IPS-NIHi7 (cell line): ENCODE measurements at regions not wholly inside any gene's neighbourhood (a gene's known extent, or its start where the extent isn't known, plus 50 kb on each side); places are given as distances from the start of the nearest gene placed in this dataset.
"Not testable (repeated sequence)": the region's sequence is repeated elsewhere in the genome, so short reads cannot be mapped to it uniquely, and the experiment has no call there.

Source experiments
- DNase-seq: peaks from one replicate; pipeline ENCODE4 v3.0.0; 2012; ENCODE audit warnings: mixed read lengths; ENCODE audit errors: extremely low spot score

DNA sequence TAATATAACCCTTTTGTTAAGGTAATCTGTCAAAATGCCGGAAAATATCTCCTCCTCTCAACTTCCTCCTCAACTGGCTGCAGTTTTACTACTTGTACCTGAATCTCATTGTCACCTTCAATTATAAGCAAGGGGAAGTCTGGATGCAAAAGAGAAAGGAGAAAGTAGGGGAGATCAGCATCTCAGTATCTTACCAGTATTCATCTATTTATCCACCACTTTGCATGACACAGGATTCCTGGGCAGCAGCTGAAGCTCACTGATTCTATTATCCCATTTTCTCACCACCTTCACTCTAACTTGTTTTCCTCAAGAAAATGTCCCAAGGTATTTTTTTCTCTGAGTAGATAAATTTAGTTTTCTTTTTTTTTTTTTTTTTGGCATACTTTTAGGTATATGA, 440.5 kb upstream of the CBLB start:
- peak; percentile 18 for DNase-seq

DNA sequence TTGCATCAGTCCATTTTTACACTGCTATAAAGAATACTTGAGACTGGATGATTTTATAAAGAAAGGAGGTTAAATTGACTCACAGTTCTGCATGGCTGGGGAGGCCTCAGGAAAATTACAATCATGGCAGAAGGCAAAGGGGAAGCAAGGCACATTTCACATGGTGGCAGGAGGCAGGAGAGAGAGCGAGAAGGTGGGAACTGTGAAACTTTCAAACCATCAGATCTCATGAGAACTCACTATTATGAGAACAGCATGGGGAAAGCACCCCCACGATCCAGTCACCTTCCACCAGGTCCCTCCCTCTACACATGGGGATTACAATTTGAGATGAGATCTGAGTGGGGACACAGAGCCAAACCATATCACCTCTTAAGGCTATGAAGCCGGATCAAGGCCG, 441.0 kb upstream of the CBLB start:
- not testable (repeated sequence) for DNase-seq

DNA sequence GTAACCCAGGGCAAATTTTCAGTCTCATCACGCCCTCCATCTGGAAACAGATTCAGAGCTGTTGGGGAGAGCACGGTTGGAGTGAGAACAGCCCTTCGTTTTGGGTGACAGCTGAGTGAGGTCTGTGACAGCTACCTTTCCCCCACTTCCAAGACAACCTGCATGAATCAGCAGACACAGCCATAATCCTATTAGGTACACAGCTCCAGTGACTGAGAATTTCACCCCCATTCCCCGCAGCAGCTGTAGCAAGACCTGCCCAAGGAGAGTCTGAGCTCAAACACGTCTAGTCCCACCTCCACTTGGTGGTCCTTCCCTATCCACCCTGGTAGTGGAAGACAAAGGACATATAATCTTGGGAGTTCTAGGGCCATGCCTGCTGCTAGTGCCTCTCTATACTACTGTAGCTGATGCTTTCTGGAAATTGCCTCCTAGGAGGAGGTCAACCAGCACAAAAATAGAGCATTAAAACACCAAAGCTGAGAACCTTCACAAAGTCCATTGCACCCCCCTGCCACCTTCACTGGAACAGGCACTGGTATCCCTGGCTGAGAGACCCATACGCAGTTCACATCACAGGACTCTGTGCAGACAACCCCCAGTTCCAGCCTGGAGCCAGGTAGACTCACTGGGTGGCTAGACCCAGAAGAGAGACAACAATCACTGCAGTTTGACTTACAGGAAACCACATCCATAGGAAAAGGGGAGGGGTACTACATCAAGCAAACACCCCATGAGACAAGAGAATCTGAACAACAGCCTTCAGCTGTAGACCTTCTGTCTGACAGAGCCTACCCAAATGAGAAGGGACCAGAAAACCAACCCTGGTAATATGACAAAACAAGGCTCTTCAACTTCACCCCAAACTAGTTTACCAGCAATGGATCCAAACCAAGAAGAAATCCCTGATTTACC, 448.6 kb upstream of the CBLB start:
- DNase-seq, result no peak

DNA sequence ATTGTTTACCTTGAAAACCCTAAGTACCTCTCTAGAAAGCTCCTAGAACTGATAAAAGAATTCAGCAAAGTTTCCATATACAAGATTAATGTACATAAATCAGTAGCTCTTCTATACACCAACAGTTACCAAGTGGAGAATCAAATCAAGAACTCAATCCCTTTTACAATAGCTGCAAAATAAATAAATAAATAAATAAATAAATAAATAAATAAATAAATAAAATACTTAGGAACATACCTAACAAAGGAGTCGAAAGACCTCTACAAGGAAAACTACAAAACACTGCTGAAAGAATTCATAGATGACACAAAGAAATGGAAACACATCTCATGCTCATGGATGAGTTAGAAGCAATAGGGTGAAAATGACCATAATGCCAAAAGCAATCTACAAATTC, 452.6 kb upstream of the CBLB start:
- not testable (repeated sequence) for DNase-seq

DNA sequence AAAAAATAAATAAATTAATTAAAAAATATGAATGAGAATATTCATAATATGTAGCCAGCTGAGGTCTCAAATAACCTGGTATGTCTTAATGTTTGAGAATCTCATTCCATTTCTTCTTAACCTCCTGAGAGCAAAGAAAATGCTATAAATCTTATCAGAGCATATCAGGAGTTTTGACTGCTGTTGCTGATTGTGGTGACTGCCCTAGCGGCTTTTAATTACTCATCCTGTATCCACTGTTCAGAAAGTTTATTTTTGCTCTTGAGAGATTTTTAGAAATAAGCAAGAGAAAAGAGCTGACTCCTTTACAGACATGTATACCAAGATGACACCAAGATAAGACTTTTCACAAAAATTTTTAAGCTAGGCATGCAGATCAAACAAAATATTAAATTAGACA, 454.8 kb upstream of the CBLB start:
- DNase-seq, result no peak

DNA sequence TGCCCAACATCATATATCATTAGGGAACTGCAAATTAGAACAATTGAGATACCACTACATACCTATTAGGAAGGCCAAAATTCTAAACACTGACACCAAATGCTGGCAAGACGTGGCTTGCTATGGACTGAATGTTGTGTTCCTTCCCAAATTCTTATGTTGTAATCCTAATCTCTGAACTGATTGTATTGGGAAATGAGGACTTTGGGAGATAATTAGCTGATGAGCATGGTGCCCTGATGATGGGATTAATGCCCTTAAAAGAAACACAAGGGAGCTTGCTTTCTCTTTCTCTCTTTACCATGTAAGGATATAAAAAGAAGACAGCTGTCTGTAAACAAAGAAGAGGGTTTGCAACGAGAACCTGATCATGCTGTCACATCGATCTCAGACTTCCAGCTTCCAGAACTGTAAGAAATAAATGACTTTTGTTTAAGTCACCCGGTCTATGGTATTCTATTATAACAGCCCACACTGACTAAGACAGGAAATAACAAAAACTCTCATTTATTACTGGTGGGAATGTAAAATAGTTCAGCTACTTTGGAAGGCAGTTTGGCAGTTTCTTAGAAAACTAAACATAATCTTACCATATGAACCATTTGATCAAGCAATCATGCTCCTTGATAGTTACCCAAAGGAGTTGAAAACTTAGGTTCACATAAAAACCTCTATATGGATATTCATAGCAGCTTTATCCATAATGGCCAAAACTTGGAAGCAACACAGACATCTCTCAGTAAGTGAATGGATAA, 458.3 kb upstream of the CBLB start:
- DNase-seq, result no peak

DNA sequence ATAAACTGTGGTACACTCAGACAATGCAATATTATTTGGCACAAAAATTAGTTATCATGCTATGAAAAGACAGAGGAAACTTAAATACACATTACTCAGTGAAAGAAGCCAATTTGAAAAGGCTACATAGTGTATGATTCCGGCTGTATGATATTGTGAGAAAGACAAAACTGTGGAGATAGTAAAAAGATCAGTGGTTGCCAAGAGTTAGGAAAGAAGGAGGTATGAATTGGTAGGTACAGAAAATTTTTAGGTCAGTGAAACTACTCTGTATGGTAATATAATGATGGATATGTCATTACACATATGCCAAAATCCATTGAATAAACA, 458.8 kb upstream of the CBLB start:
- DNase-seq, result no peak

DNA sequence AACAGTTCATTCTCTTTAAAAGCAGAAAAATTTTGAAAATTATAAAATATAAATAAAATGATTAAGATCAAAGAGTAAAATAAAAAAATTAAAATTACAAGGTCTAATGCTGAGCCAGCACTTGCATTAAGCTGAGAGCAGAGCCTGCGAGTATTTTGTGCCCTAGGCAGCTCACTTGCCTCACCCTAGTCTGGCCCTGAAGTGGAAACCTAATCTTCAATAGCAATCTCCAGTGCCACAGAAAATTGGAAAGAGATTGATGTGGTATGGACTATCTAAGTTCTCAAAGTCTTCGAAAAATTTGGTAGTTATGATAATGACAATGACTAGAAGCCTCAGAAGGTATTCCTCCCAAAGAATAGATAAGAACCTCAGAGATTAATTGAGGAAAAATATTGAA, 459.4 kb upstream of the CBLB start:
- DNase-seq, result no peak

DNA sequence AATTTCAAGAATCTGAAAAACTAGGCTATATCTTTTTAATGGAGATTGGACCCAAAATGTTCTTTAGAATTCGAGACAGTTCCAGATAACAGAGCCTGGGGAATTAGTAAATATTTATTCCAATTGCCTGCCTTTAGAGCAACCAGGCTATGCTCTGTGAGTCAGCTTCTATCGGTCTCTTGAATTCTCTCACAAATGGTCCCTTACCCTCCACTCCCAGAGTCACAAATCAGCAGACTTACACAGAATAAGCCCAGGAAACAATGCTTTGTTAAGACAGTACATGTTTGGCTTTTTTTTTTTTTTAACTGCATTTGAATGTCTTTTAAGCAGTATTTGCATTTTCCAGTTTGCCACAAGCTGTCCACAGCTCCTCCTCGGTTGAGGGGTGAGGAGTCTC, 460.7 kb upstream of the CBLB start:
- no peak for DNase-seq

DNA sequence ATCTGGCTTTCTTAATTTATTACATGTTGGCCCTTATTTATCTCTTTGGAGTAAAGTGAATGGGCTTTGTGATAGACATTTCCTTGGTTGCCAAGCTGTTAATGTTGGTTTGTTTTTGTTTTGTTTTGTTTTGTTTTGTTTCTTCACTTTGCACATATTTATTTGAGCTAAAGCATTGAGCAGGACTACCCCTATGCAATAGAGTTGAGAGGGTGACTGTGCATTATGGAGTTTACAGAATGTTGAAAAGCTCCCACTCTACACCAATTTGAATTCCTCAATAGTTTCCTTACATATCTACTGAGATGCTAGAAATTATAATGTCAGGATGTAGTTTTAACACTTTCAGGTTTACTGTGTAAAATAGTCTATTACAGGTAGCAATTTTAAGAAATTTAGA, 462.8 kb upstream of the CBLB start:
- DNase-seq, result no peak

DNA sequence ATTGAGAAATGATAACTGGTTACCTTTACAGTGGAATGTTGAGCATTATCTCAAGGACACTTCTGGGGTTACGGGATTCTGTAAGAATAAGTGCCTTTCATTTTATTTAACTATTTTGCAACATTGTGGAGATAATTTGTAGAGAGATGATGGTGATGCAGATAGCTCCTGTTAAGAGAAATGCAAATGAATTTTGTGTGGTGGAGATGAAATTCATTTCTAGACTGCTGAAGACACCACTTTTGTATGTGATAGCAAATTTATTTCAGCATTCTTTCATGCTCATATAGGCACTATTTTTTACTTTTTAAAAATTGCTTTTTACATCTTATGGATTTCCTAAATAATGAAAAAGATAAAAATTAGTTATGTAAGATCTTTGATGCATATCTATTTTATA, 463.3 kb upstream of the CBLB start:
- DNase-seq, result no peak

DNA sequence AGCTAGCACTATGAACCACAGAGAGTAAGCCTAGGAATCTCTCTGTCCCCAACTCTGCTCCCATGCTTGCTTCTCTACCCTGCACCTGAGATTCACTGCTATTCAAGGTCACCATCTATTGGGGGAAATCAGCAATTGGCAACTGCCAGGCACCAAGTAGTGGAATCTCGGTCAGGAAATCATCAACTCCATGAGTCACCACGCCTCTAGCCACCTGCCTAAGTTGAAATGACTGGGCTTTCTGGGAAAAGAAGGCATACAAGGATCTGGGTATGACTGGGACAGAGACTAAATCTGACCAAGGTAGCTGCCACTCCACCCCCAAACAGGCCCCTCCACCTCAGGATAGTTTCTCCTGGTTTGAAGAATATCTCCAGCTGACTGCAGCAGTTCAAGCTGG, 464.1 kb upstream of the CBLB start:
- peak; percentile 20 for DNase-seq

DNA sequence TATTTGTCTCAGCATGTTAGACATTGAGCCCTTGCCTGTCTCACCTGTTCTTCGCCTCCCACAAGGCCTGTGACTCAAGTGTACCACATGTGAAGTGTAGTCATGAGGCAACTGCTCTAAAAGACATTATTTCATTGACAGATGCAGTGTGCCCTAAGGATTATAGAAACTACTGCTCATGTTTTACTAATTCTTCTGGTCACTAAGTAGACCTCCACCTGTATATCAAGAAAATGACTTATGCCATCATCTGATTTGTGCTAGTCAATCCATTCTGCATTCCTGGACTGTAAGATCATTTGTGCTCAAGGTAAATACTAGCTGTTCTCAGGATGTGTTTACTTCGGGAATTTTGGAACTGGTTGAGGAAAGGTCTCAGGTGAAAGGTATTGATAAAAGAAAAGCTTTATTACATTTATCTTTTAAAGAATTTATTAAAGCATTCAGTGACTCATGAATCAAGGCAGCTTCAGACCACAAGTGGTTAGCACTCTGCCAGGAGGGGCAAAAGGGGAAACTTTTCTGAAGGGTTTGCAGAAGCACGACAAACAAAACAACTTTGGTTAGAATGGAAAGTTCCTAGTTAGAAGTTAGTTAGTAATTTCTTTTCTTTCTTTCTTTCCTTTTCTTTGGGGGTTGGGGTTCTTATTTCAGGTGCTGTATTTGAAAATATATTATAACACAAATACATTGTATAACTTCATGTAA, 465.3 kb upstream of the CBLB start:
- DNase-seq, result no peak

DNA sequence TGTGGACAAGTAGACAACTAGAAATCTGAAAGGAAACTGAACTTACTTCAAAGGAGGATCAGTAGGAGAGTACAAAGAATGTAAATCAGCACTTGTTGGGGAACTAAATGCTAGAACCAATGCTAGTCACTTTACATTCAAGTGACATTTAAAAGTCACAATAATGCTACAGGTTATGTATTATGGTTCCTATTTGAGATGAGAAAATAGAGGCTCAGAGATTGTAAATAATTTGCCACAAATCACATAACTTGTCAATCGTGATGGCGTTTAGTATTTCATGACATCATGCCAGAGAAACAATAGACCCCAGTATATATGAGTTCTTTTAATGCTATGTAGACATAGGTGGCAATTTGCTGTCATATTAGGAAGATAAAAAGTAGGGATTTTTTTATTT, 467.8 kb upstream of the CBLB start:
- no peak for DNase-seq

DNA sequence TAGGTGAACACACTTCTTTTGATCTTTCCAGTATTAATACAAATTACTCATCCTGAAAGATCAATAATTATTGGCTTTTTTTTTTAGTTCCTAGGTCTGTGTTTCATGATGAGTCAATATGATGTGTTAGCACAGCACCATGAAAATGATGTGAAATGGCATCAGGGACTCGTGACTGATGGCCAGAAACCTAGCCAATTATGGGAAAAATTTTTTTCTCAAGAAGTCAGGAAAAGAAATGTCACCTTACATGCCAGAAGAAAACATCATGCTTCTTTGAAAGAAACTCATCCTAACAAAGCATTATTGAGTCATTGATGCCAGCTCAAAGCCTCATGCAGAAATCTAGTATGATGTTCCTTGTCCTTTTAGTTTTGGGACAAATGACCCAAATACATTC, 468.3 kb upstream of the CBLB start:
- no peak for DNase-seq

DNA sequence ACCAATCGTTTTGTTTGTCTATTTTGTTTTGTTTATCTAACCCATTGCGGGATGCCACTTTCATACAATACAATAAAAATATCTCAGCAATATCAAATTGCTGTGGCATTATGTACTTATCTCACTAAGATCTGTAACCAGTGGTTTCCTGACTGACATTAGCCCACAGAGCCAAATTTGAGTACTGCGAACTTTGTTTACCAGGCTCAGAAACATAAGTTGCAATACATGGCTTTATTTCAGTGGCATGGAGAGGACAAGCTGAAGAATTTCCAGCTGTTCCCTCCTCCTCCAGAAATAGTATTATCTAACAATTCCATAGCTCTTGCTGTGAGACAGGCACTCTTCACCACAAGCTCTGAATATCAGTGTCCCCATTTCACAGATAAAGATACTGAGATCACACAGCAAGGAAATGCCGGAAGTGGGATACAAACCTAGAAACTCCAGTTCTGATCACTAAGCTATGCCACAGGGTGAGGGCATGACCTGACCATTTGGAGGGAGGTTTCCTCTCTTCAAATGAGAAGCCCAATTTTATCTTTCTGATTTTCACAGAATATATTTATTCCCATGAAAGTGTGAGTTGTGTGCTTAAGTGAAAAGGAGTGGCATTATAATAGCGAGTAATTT, 469.9 kb upstream of the CBLB start:
- DNase-seq, result no peak

DNA sequence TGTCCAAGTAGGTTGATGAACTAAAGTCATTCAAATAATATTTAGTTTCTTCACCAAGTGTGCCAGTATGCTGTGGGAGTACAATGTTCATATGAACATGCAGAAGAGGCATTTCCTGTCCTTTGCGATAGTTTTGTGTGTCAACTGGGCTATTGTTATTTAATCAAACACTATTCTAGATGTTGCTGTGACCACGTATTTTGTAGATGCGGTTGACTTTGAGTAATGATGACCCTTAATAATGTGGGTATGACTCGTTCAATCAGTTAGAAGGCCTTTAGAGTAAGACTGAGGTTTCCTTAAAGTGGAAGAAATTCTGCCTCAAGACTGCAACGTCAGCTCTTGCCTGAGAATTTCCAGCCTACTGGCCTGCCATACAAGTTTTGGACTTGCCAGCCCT, 470.7 kb upstream of the CBLB start:
- no peak for DNase-seq

DNA sequence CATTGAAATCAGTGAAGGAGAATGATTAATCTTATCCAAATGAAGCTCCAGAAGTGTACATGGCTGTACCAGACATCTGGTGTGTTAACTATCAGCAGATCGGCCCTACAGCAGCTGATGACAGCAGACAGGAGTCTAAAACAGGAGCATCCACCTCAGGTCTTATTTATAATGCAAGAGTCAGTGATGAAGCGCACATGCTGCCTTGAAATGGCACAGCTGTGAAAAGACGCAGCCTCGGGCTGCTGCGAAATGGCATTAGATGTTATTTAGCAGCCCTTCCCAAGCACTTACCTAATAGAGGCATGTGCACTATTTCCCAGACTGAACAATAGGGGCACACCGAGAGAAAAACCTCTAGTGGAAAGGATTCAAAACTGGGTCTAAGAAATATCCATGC, 472.3 kb upstream of the CBLB start:
- no peak for DNase-seq

DNA sequence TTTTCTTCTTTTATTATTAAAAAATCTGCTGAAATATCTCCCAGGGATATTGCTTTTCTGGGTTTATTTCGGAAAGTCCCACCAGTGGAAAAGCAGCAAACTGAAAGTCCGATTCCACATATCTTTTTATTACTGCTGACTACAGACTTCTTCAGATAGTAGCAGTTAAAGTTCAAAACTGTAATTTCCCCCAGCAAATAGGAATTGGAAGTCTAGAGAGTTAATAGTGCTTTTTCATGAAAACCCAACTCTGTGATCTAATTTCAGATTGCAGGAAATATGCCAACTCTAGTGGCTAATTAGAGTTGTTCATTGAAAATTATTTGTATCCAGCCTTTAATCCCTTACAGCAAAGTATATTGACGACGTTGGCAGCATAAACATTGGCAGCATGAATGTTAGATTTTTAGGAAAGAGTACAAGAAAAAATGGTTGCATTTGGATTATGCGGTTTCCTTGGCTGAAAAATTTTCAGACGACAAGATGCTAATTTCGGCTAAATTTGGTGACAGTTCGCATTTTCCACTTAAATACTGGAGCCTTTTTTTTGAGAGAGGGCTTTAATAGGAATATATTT, 472.9 kb upstream of the CBLB start:
- no peak for DNase-seq

DNA sequence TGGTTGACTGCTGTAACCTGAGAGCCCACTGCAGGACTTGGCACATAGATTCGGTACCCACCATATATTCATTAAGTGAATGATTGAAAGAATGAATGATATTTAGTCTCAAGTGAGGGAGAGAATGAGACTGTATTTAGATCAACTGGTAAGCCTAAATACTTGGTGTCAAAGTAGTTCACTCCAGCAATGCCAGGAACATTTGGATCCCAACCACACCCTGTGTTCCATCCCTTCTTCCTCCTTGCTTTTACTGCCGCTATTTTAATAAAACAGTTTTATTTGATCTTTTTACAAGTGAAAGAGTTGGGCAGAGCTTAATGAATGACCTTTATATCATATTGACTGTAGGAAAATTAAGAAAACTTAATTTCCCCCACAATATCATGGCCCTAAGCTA, 473.6 kb upstream of the CBLB start:
- DNase-seq, result no peak

DNA sequence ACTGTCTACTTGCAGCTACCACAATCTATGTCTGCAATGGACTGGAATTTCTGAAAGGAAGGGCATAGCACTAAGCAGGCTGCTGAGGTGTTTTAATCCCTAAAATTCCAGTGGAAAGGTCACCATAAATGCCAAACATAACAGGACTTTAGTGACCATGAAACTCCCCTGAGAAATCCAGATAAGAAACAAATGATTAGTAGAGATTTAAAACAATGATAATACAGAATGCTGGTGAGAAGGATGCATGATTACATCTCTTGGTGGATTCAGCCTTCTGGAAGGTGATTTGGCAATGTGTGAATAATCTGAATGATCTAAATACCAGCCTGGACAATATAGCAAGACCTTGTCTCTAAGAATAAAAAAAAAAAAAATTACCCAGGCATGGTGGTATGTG, 475.0 kb upstream of the CBLB start:
- no peak for DNase-seq
